ENCODE measurements at regions not wholly inside any gene's neighbourhood (a gene's known extent, or its start where the extent isn't known, plus 50 kb on each side); places are given as distances from the start of the nearest gene placed in this dataset.

DNA sequence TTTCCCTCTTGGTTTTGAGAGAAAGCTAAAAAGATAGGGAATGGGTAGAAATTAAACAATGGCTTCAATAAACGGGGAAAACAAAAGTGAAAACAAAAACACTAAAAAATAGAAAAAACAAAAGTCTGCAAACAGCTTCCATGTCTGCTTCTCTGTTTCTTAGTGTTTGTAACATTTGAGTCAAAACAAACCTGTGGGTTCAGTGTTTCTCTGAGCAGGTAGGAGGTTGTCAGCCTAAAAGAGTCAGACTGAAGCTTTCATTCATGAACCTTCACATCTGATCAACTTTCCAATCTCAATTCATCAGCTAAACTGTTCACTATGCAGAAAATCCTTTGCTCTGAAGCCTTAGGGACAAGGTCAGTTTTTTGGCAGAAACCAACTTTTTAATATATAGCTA, 102.5 kb upstream of the ADAMTS16 start:
- no peak for DNase-seq

DNA sequence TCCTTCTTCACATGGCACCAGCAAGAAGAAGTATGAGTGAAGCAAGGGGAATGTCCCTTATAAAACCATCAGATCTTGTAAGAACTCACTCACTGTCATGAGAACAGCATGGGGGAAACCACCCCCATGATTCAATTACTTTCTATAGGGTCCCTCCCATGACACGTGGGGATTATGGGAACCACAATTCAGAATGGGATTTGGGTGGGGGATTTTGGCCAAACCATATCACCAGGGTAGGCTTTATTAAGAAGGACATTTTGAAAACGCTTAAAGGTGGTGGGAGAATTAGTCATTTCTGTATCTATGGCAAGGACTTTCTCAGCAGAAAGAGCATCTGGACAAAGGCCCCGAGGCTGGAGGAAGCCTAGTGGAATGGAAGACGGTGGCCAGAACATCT, 100.2 kb upstream of the ADAMTS16 start:
- DNase-seq = no peak

- no peak for DNase-seq
These were observed 99.4 kb upstream of the ADAMTS16 start for GRCh38 chr5:5040712-5041111.

DNA sequence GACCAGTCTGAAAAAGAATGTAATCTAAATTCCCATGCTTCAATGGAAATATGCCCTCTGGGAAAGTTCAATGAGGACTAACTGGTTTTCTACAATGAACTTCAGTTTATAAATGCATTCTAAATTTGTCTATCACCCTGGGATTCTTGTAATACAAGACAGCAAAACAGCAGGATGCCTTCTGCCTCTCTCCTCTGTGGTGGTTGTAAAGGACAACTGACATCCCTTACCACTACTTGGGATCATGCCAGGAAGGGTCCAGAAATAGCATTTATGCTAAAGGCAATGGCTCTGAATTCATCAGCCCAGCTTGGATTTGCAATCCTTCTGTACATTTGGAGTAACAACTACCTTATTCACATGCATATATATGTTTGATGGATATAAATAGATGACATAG, 97.3 kb upstream of the ADAMTS16 start:
- no peak for DNase-seq

DNA sequence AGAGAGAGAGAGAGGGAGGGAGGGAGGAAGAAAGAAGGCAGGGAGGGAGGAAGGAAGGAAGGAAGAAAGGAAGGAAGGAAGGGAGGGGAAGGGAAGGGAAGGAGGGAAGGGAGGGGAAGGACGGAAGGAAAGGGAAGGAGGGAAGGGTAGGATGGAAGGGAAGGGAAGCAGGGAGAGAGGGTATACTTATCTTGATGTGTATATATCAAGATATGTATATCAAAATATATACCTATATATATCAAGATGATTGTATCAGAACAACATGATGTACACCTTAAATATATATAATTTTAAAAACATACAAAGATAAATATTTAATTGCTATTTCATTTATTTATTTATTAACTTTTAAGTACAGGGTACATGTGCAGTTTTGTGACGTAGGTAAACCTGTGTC, 96.8 kb upstream of the ADAMTS16 start:
- no peak for DNase-seq

- no peak for DNase-seq
These were observed 95.8 kb upstream of the ADAMTS16 start for GRCh38 chr5:5044247-5044840.

GRCh38 chr5:5046680-5047502, 93.2 kb upstream of the ADAMTS16 start:
- no peak for DNase-seq

DNA sequence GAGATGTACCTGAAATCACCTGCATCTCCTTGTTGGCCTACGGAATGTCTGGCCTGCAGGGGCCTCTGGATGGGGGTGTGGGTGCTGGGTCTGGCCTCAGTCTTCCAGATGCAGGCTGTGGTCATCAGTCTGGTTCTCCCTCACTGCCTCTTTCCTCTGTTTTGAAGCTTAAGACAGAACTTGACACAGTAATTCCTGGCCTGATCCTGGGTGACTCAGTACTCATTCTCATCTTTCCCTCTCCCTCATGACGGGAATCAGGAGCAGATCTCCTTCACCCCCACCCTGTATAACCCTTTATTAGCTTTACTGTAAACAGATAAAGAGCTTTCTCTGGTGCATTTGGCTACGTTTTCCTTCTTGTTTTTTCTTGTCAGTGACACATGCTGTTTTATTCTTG, 89.3 kb upstream of the ADAMTS16 start:
- DNase-seq = no peak

DNA sequence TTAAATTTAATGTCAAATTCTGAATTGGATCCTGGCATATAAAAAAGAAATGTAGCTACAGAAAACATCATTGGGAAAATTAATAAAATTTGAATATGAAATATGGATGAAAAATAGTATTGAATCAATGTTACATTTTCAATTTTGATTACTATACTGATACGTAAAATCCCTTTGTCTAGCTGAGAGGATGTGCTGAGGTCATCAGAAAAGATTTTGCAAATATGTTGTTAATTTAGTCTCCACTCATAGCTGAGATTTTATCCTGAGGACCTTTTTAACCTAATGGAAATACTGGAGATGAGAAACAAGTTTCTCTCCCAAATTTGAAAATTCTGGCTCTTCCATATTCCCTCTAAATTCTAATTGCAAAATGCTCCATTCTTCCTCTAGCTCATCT, 84.4 kb upstream of the ADAMTS16 start:
- DNase-seq = no peak

DNA sequence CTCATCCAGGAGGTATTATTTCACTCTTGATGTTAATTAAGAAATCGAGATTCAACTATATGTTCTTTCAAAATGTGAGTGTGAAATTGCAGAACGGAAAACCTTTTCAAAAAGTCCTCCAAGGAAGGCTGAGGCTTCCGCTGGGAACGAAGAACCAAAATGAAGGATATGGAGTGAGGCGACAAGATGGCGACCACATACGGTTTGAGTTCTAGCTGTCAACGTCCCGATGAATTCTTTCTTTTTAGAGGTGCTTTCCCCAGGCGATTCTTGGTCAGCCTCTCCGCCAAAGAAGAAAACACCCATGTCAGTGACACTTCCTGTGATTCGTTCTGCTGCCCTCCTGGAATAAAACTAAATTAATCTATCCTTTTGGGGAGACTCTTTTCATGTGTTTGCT, 78.3 kb upstream of the ADAMTS16 start:
- DNase-seq = no peak

DNA sequence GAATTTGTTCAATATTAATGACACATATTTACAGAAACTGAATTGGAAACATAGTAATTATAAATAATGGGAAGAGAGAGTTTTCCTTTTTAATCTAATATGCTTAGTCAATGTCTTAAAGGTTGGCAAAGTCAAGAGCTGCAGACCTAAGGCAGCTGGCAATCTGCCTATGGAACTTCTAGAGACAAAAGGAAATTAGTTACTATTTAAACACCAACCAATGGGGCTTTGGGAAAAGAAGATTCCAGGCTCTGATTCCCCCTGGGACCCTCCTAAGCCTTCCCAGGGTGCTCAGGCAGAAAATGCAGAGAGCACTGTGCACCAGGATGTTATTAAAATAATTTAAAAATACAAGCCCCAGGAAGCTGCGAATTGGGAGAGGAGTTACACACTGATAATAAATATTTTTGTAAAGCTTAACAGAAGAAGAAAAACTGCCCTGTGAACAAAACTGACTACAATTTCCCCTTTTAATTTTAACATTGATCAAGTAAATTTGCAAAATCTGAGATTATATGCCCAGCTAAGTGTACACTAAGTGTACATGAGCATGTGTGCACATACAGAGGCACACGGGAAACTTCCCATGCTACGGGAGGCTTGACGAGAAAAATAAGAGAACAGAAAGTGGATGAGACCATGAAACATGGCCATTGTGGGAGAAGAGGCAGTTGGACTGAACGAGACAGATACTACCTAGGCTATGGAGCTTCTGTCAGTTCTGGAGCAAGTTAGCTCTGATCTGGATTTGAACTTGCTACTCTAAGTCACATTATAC, 77.4 kb upstream of the ADAMTS16 start:
- DNase-seq = no peak

GRCh38 chr5:5063533-5063953, 76.6 kb upstream of the ADAMTS16 start:
- DNase-seq = no peak

GRCh38 chr5:5065472-5065871, 74.7 kb upstream of the ADAMTS16 start:
- DNase-seq = no peak

- no peak for DNase-seq
These were observed 73.6 kb upstream of the ADAMTS16 start for GRCh38 chr5:5066276-5067186.

DNA sequence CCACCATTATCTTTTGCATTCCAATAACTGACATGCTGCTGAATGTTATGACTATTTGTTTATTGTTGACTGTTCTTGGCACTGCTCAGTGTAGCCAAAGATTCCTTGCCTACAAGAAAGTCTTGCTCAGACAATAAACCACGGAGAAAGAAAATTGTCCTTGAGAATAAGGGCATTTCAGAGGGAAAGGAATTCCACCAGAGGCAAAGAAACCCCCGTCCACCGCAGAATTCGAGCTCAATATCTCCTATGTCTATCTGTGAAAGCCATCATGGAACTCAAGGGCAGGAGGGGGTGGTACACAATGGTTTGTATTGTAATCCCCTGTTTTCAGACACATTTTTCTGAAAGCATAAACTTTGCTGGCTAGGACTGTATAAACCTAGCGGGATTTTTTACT, 70.3 kb upstream of the ADAMTS16 start:
- DNase-seq = no peak

- no peak for DNase-seq
These were observed 68.6 kb upstream of the ADAMTS16 start for GRCh38 chr5:5071554-5071953.

- DNase-seq = no peak
These were observed 62.9 kb upstream of the ADAMTS16 start for GRCh38 chr5:5077236-5077635.

- no peak for DNase-seq
These were observed 61.9 kb upstream of the ADAMTS16 start for GRCh38 chr5:5078009-5078897.

GRCh38 chr5:5079876-5080275, 60.3 kb upstream of the ADAMTS16 start:
- DNase-seq = no peak

DNA sequence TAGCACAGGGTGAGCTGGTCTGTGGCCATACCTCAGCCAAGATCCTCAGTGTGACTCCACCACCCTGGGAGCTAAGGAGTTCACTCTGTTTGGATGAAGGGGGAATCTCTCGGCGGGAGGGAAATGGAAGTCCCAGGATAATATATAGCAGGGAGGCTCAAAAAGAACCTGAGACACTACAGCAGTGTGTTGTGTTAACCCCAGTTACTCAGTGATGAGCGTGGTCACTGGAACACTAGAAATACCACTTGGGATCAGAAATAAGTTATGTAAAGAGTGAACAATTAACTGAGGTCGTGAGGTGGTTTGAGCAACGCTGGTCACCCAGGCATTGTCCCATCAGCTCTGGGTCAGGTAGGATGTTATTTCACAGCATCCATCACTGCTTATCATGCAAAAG, 59.3 kb upstream of the ADAMTS16 start:
- no peak for DNase-seq

GRCh38 chr5:5085381-5085780, 54.7 kb upstream of the ADAMTS16 start:
- no peak for DNase-seq
